Neural cell (in vitro differentiated cells): ENCODE measurements at regions not wholly inside any gene's neighbourhood (a gene's known extent, or its start where the extent isn't known, plus 50 kb on each side); places are given as distances from the start of the nearest gene placed in this dataset.

Source experiments
- H2AFZ ChIP-seq: fragments of 200-600, 300-800 bp; sonication (generic), shearing (Covaris generic); 2 replicates; pipeline ENCODE4 v1.6.0; 2014; ENCODE audit warnings: low read depth, mild to moderate bottlenecking, antibody characterized with exemption, low read length, moderate library complexity
- H3F3A ChIP-seq: fragments of 200-600 bp; shearing (Covaris generic); 2 replicates; pipeline ENCODE4 v1.6.1; 2016; ENCODE audit warnings: mild to moderate bottlenecking, moderate library complexity, mixed read lengths, antibody characterized with exemption, low read length; ENCODE audit not compliant: insufficient read depth, poor library complexity, severe bottlenecking
- H3K27ac ChIP-seq: fragments of 200-600, 300-800 bp; sonication (generic), shearing (Covaris generic); 2 replicates; pipeline ENCODE4 v1.5.1; 2014; ENCODE audit warnings: mild to moderate bottlenecking, low read length, moderate library complexity
- H3K27me3 ChIP-seq: fragments of 300-800, 200-600 bp; sonication (generic), shearing (Covaris generic); 2 replicates; pipeline ENCODE4 v1.6.0; 2014; ENCODE audit warnings: mild to moderate bottlenecking, low read depth, low read length, moderate library complexity; ENCODE audit not compliant: insufficient read depth
- H3K36me3 ChIP-seq: fragments of 300-800, 200-600 bp; sonication (generic), shearing (Covaris generic); 2 replicates; pipeline ENCODE4 v1.5.1; 2014; ENCODE audit warnings: mild to moderate bottlenecking, antibody characterized with exemption, low read length, moderate library complexity; ENCODE audit not compliant: insufficient read depth
- H3K4me2 ChIP-seq: fragments of 300-800, 200-600 bp; sonication (generic), shearing (Covaris generic); 2 replicates; pipeline ENCODE4 v1.6.0; 2014; ENCODE audit warnings: mild to moderate bottlenecking, low read length
- H3K4me3 ChIP-seq: fragments of 300-800, 200-600 bp; sonication (generic), shearing (Covaris generic); 2 replicates; pipeline ENCODE4 v1.5.1; 2014; ENCODE audit warnings: mild to moderate bottlenecking, low read length, moderate library complexity
- H3K79me2 ChIP-seq: fragments of 200-600 bp; shearing (Covaris generic); replicated peaks from 2 replicates; pipeline ENCODE4 v1.6.0; 2014; ENCODE audit warnings: mild to moderate bottlenecking, low read length, moderate library complexity; ENCODE audit not compliant: insufficient read depth
- H3K9ac ChIP-seq: fragments of 300-800, 200-600 bp; sonication (generic), shearing (Covaris generic); 2 replicates; pipeline ENCODE4 v1.6.1; 2016; ENCODE audit warnings: mild to moderate bottlenecking, low read length, mixed read lengths
- H3K9me2 ChIP-seq: fragments of 200-600 bp; shearing (Covaris generic); 2 replicates; pipeline ENCODE4 v1.6.1; 2016; ENCODE audit warnings: mild to moderate bottlenecking, low read length, mixed read lengths; ENCODE audit not compliant: insufficient read depth
- H3K9me3 ChIP-seq: fragments of 200-600, 300-800 bp; sonication (generic), shearing (Covaris generic); 2 replicates; pipeline ENCODE4 v1.6.1; 2016; ENCODE audit warnings: mild to moderate bottlenecking, mixed run types, low read length, moderate library complexity, mixed read lengths
- H4K20me1 ChIP-seq: fragments of 200-600 bp; shearing (Covaris generic); 2 replicates; pipeline ENCODE4 v1.6.1; 2016; ENCODE audit warnings: mild to moderate bottlenecking, mixed run types; ENCODE audit not compliant: insufficient read depth
- CTCF ChIP-seq: fragments of 450-650 bp; IDR thresholded peaks from 2 replicates; pipeline ENCODE4 v1.5.1; 2014; ENCODE audit warnings: antibody characterized with exemption, mild to moderate bottlenecking, moderate library complexity; ENCODE audit not compliant: poor library complexity, severe bottlenecking
- EP300 ChIP-seq: fragments of 450-650 bp; conservative IDR thresholded peaks from 2 replicates; pipeline ENCODE4 v1.6.1; 2014; ENCODE audit warnings: antibody characterized with exemption, mild to moderate bottlenecking, moderate library complexity; ENCODE audit not compliant: poor library complexity, severe bottlenecking
- EZH2 ChIP-seq: fragments of 200-600, 300-800 bp; shearing (Covaris generic), sonication (generic); IDR thresholded peaks from 2 replicates; pipeline ENCODE4 v1.6.1; 2014; ENCODE audit warnings: antibody characterized with exemption, low read length, borderline replicate concordance, mild to moderate bottlenecking; ENCODE audit not compliant: insufficient read depth, poor library complexity, severe bottlenecking
- MXI1 ChIP-seq: fragments of 450-650 bp; conservative IDR thresholded peaks from 2 replicates; pipeline ENCODE4 v1.6.1; 2014; ENCODE audit warnings: antibody characterized with exemption, mild to moderate bottlenecking; ENCODE audit not compliant: poor library complexity, severe bottlenecking
- POLR2AphosphoS5 ChIP-seq: IDR thresholded peaks from 2 replicates; pipeline ENCODE4 v1.6.1; 2012
- RAD21 ChIP-seq: fragments of 450-650 bp; conservative IDR thresholded peaks from 2 replicates; pipeline ENCODE4 v1.6.1; 2014; ENCODE audit warnings: antibody characterized with exemption, mild to moderate bottlenecking, moderate library complexity
- REST ChIP-seq: IDR thresholded peaks from 2 replicates; pipeline ENCODE4 v1.6.1; 2012; ENCODE audit warnings: borderline replicate concordance
- SMC3 ChIP-seq: fragments of 450-650 bp; conservative IDR thresholded peaks from 2 replicates; pipeline ENCODE4 v1.6.1; 2014; ENCODE audit warnings: antibody characterized with exemption, mild to moderate bottlenecking, moderate library complexity; ENCODE audit not compliant: poor library complexity
- TAF1 ChIP-seq: IDR thresholded peaks from 2 replicates; pipeline ENCODE4 v1.6.1; 2012; ENCODE audit warnings: low read depth

- Histone ChIP-seq H3K27me3 (no peaks in the 10 kb centered on the region), H3K4me3 (no peak overlapping the region), H3K4me2 (no peak overlapping the region), H3K9ac (no peak overlapping the region), H3F3A (no peaks in the 10 kb centered on the region), H4K20me1 (no peaks in the 10 kb centered on the region), H3K36me3 (no peaks in the 10 kb centered on the region), H3K27ac (no peak overlapping the region), H3K9me3 (no peaks in the 10 kb centered on the region), H3K79me2 (no peaks in the 10 kb centered on the region), H3K9me2 (no peaks in the 10 kb centered on the region), H2AFZ (no peak overlapping the region)
- no peak for TF ChIP-seq SMC3
- TF ChIP-seq MXI1, result no peak
- TF ChIP-seq RAD21, result no peak
- no peak for TF ChIP-seq EZH2
- TF ChIP-seq REST, result no peak
- TF ChIP-seq POLR2AphosphoS5, result no peak
- no peak for TF ChIP-seq TAF1
- TF ChIP-seq EP300, result no peak
- no peak for TF ChIP-seq CTCF
Measured at GRCh38 chr10:78700413-78700812, 368.4 kb upstream of the ZMIZ1 start.

GRCh38 chr10:78700816-78701520 lies 367.8 kb upstream of the ZMIZ1 start:
- no peak overlapping the region for H3K4me3 ChIP-seq
- no peaks in the 10 kb centered on the region for H3K79me2 ChIP-seq
- TF ChIP-seq TAF1 (no peak), EP300 (no peak), REST (no peak), EZH2 (no peak), CTCF (no peak), MXI1 (no peak), SMC3 (no peak), RAD21 (no peak), POLR2AphosphoS5 (no peak)
- H4K20me1 ChIP-seq, result no peaks in the 10 kb centered on the region
- no peak overlapping the region for H3K27ac ChIP-seq
- H2AFZ ChIP-seq, result no peak overlapping the region
- H3K27me3 ChIP-seq, result no peaks in the 10 kb centered on the region
- no peak overlapping the region for H3K9ac ChIP-seq
- H3K36me3 ChIP-seq, result no peaks in the 10 kb centered on the region
- no peaks in the 10 kb centered on the region for H3K9me2 ChIP-seq
- H3K4me2 ChIP-seq, result no peak overlapping the region
- H3K9me3 ChIP-seq, result no peaks in the 10 kb centered on the region
- no peaks in the 10 kb centered on the region for H3F3A ChIP-seq
